Brain microvascular endothelial cell (primary cell): ENCODE measurements at regions not wholly inside any gene's neighbourhood (a gene's known extent, or its start where the extent isn't known, plus 50 kb on each side); places are given as distances from the start of the nearest gene placed in this dataset.

Experiments used
- DNase-seq: peaks from one replicate; pipeline ENCODE4 v3.0.0-alpha.2; 2020
- H3K27ac ChIP-seq: fragments of 250-450 bp; sonication (Bioruptor Pico); 2 replicates; pipeline ENCODE4 v1.5.1; 2020; ENCODE audit warnings: mild to moderate bottlenecking, moderate library complexity
- H3K27me3 ChIP-seq: fragments of 250-450 bp; sonication (Bioruptor Pico); replicated peaks from 2 replicates; pipeline ENCODE4 v1.5.1; 2020; ENCODE audit warnings: mild to moderate bottlenecking
- H3K36me3 ChIP-seq: fragments of 250-450 bp; sonication (Bioruptor Pico); replicated peaks from 2 replicates; pipeline ENCODE4 v1.5.1; 2020; ENCODE audit warnings: mild to moderate bottlenecking
- H3K4me3 ChIP-seq: 2 replicates; pipeline ENCODE4 v1.5.1; 2011; ENCODE audit warnings: low read depth, mild to moderate bottlenecking, control low read depth, low read length, moderate library complexity
- CTCF ChIP-seq: IDR thresholded peaks from 2 replicates; pipeline ENCODE4 v1.5.1; 2011; ENCODE audit warnings: low read depth, mild to moderate bottlenecking, moderate library complexity, low read length, control low read depth, inconsistent platforms; ENCODE audit errors: missing control alignments
- in situ Hi-C: cut with HindIII; loops from 2 replicates; pipeline ENCODE4 v1.10.0; 2017; ENCODE audit warnings: low sequenced_read_pairs, low pct_ligation_motif_present

GRCh38 chr5:159438092-159438491, 107.8 kb upstream of the IL12B start:
- H3K27ac ChIP-seq = no peak overlapping the region
- no peaks in the 10 kb centered on the region for H3K27me3 ChIP-seq
- no peak for DNase-seq
- TF ChIP-seq CTCF = no peak
- H3K36me3 ChIP-seq = no peaks in the 10 kb centered on the region
- no peak overlapping the region for H3K4me3 ChIP-seq
- in situ Hi-C loops = no loop called here

GRCh38 chr5:159439002-159439401, 108.7 kb upstream of the IL12B start:
- Histone ChIP-seq H3K36me3 (no peaks in the 10 kb centered on the region), H3K4me3 (no peak overlapping the region), H3K27ac (no peak overlapping the region), H3K27me3 (no peaks in the 10 kb centered on the region)
- no peak for DNase-seq
- in situ Hi-C loops = no loop called here
- TF ChIP-seq CTCF = no peak

- H3K27ac ChIP-seq = no peak overlapping the region
- no peaks in the 10 kb centered on the region for H3K27me3 ChIP-seq
- DNase-seq = no peak
- TF ChIP-seq CTCF = no peak
- in situ Hi-C loops = no loop called here
- H3K4me3 ChIP-seq = no peak overlapping the region
- no peaks in the 10 kb centered on the region for H3K36me3 ChIP-seq
These were observed 109.9 kb upstream of the IL12B start for GRCh38 chr5:159440235-159440634.

- H3K27ac ChIP-seq = no peak overlapping the region
- H3K36me3 ChIP-seq = no peaks in the 10 kb centered on the region
- in situ Hi-C loops = no loop called here
- DNase-seq = no peak
- H3K27me3 ChIP-seq = no peaks in the 10 kb centered on the region
- no peak overlapping the region for H3K4me3 ChIP-seq
- TF ChIP-seq CTCF = no peak
These were observed 110.7 kb upstream of the IL12B start for GRCh38 chr5:159440968-159441367.

GRCh38 chr5:159441441-159441840, 111.2 kb upstream of the IL12B start:
- Histone ChIP-seq H3K27ac (no peak overlapping the region), H3K36me3 (no peaks in the 10 kb centered on the region), H3K27me3 (no peaks in the 10 kb centered on the region), H3K4me3 (no peak overlapping the region)
- TF ChIP-seq CTCF = peak; percentile 49
- in situ Hi-C loops = no loop called here
- no peak for DNase-seq

DNA sequence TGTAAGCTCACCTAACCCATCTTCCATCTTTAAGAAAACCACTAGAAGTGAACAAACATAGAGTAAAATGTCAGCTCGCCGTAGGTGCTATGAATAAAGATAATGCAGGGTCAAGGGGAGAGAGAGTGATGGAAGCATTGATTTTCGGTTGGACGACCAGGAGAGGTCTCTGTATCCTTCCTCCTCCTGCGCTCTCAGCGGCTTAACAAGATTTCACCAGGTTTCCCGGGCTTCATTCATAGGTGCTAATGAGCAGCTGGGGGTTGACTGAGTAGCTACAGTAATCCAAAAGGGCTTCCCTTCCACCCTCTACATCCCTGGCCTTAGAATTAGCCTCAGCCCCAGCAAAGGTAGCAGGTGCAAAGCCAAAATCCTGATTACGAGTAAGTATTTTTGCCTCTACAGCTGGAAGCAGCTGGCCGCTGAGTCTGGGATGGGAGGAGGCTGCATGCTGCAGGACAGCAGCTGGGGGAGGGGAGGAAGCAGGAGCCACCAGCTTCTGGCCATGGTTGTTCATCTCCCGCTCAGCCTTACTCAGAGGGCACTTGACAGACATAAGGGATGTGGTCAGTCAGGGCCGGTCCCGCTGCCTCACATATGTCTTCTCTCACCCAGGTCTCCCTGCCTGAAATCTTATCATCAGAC, 112.0 kb upstream of the IL12B start:
- H3K27ac ChIP-seq = no peak overlapping the region
- in situ Hi-C loops = no loop called here
- no peak for DNase-seq
- H3K27me3 ChIP-seq = no peaks in the 10 kb centered on the region
- H3K36me3 ChIP-seq = no peaks in the 10 kb centered on the region
- H3K4me3 ChIP-seq = no peak overlapping the region
- no peak for TF ChIP-seq CTCF
